GM18861 (cell line): ENCODE measurements at regions not wholly inside any gene's neighbourhood (a gene's known extent, or its start where the extent isn't known, plus 50 kb on each side); places are given as distances from the start of the nearest gene placed in this dataset.
"Not testable (repeated sequence)": the region's sequence is repeated elsewhere in the genome, so short reads cannot be mapped to it uniquely, and the experiment has no call there.

Experiments
- ATAC-seq: cut with Tn5 transposase; IDR thresholded peaks from one replicate; pipeline ENCODE4 v1.9.1; 2021; ENCODE audit not compliant: unreplicated experiment

DNA sequence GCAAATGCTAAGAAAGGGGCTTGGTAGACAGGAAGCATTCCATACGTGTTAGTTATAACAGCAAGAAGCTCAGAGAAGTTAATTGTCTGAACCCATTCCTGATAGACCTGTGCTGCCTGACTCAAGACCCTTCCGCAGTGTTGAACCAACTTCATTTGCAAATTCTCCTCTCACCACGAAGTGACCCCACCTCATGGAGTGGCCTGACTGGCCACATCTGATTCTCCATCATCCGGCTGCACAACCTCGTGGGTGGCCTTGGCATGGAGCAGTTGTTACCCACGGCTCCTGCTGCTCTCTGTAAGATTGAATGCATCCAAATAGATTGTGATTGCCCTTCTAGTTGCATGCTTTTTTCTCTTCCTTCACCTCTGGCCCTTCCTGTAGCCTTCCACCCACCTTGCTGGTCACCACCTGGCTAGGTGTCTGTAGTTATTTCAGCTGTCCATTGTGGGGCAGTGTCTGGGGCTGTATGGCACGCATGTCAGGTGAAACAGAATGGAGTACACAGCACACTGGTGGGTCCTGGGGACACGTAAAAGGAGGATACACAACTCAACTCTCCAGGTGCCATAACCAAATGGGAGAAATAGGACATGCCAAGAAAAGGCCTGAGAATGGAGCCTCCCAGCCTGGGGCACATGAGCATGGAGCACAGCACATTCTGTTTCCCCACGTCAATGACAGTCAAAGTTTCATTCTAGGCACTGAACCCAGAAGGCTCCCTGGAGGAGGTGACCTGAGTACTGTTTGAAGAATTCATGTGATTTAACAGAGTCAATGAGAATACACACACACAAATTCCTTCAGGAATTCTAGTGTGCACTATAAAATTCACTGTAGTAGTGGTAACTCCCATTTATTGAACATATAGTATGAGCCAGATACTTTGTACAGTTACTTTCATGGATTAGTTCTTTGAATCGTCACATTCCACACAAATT is 70.5 kb upstream of the PTCH1 start:
- ATAC-seq = no peak

DNA sequence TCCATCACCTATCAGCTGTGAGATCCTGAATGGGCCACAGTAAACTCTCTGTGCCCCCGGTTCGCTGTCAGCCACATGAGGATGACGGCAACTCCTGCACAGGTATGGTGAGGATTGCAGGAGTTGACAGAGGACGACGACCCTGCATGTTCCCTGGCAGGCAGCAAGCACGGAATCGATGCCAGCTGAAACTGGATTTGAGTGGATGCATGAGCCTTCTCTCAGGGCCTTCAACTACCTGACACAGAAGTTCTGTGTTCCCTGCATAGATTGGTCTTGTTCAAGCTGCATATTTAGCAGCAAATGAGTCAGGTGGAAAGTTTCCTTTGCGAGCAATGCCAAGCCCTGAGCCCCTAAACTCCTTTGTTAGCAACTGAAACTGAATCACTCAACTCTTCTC is 69.6 kb upstream of the PTCH1 start:
- ATAC-seq = no peak

DNA sequence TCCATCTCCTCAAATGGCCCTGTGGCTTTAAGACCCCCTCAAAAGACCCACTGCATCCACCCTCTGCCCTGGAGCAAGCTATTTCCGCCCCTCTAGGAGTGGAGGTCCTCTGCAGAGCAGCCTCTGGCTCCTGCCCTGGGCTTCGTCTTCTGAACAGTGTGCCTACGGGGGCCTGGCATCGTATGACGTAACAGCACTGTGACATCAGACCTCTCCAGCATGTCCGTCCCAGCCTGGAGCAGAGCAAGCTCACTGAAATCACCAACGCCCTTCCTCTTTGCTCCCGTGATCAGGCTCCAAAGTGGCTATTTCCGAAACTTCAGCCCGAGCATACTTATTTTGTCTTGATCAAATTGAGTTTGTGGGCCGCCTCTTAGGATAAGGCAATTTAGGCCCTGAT is 69.1 kb upstream of the PTCH1 start:
- ATAC-seq = no peak

DNA sequence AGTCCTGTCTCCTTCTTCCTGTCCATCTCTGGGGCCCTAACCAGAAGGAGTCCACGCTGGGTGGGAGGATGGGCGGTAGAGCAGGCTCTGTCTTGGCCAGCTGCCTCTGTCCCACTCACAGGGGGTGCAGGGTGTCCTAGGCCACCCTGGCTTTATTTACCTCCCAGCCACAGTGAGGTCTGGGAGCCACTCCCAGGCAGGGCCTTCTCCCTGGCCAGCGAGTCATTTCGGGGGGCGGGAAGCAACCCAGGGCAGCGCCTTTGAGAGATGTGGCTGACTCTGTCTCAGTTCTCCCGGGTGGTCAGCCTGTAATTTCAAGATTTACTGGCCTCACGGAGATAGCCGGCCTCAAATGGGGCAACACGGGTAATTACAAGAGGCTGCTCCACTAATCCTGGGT is 67.4 kb upstream of the PTCH1 start:
- ATAC-seq = no peak

DNA sequence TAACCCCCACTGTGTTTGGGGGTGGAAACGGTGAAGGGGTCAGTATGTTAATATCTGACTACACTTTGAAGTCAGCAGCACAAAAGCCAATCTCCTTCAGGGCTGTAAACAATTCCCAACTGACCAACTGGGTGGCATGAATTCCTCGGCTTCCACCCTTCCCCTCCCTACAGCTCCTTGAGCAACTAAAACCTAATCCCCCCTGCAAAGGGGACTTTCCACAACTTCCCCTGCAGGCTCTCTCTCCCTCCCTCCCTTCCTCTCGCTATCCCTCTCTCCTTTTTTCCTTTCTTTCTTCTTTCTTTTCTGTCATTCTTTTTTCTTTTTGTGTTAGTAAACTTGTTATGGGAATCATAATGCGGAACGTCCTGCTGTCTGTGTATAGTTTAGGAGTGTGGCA is 65.1 kb upstream of the PTCH1 start:
- ATAC-seq = no peak

DNA sequence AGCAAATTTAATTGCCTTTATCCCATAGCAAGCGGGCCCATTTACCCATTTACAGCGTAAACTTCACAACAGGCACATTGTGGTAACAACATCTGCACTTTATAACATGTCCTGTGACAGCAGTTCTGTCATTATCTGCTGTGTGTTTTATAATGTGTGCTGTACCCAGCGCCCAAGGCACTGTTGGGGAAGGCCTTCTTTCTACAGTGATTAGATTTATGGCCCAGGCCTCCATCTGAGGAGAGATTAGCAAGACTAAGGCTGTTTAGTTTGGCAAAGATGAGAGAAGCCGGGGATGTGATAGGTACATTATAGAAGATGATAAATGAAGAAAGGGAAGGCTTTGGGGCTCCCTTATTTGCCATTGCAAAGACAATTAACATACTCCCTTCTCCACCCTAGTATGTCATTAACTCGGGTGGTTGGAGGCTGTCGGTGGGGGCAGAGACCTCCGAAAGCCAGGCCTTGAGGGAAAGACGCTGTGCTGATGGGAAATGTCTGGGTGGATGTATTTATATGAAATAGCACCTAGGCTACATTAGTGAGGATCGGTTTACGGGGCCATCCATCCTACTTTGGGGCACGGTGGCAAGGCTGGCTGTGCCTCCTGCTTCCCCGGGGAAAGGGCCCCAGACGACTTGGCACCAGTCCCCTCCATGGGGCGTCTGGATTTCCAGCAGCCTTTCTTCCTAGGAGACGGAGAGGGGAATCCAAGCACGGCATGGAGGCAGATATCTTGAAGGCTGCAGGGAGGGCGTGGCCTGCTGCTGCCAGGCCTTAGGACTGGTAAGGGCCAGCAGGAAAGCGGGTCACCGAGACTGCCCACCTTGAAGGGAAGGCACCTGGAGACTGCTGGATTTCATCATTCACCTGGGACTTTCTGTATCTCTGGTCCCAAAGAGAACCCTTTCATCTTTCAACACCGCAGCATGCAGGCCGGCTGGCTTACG is 64.3 kb upstream of the PTCH1 start:
- ATAC-seq = no peak

DNA sequence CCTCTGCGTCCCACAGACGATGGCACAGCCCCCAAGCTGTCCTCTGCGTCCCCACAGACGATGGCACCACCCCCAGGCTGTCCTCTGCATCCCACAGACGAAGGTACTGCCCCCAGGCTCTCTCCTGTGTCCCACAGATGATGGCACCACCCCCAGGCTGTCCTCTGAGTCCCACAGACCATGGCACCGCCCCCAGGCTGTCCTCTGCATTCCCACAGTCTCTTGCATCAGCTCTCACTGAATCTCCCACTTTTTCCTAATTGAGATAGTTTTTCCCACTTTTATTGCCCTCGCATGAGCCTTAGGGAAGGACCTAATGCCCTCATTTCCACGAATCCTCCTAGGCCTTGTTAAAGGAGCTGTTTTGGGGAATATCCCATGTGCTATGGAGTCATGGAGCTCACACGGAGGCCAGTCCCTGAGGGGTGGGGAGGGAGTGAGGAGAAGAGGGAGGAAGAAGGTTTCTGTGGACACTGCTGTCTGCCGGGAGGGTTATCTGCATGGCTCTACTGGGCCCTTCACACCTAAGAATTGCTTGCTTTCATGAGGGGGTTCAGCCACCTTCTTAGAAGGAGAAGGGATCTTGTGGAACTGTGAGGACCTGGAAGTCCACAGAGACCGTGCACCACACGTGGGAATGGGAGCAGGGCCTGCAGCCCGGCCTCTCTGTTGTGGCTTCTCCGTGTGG is 58.2 kb upstream of the PTCH1 start:
- no peak for ATAC-seq

DNA sequence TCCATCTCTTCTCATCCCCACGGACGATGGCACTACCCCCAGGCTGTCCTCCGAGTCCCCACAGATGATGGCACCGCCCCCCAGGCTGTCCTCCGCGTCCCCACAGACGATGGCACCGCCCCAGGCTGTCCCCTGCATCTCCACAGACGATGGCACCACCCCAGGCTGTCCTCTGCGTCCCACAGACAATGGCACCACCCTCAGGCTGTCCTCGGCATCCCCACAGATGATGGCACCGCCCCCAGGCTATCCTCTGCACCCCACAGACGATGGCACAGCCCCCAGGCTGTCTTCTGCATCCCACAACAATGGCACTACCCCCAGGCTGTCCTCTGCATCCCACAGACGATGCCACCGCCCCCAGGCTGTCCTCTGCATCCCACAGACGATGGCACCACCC is 57.4 kb upstream of the PTCH1 start:
- no peak for ATAC-seq

DNA sequence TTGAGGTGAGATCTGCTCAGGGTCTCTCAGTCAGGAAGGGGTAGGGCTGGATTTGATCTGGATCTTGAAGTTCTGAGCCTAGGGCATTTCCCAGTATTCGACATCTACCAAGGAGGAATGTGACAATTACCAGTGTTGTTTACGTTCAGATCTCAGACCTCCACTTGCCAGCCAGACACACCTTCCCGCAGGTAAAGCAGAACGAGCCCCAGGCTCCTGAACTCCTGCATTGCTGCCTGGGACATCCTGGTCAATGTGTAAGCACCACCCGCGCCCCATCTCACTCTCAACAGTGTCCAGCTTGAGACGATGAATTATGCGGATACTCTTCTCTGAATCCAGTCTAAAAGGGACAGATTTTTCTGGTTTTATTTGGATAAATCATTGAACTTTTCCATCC is 56.7 kb upstream of the PTCH1 start:
- ATAC-seq = no peak

DNA sequence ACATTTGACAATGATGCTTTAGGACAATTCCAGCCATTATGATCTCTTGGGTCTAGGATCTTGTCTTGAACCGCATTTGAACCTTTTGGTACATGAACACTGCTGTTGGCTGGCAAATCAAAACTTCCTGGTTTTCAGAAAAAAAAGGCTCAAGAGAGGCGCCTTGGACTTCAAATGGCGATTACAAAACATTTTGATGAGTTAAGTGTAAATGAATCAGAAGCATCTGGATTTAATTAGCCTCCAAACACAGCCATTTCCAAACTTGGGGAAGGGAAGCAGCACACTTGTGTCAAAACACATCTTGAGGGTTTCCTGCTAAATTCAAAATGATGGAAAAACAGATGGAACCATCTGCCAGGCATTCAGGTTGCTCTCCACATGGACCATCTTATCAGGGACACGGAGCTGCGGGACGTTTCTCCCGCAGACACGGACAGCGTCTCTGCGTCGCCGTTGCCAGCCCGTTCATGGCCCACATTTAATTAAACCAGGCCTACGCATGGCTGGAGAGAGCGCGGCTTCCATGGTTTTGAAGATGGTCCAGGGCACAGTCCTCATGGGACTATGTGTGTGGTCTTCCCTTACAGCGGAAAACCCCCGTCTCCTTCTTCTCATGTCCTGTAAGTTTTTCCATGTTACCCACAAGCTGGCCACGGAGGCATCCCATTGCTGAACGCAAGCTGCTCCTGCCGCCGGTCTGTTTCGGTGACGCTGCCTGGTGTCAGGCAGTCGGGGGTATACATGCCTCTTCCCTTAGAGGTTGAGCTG is 55.8 kb upstream of the PTCH1 start:
- no peak for ATAC-seq

DNA sequence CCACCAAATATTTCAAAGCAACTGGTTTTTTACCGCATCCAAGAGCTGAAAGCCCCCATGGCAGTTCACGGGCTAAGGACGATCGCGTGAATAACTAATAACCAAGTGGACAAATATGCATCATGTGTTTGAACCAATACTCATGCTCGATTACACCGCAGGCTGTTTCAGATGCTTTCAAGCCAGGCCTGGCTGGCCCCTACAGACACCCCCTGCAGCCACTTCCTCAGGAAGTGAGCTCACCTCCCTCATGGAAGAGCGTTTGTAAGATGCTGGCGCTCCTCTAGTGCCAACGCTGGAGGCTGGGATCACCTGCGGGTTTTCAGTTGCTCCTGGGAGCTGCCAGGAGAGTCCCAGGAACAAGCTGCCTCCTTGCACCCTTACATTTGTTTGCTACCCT is 53.9 kb upstream of the PTCH1 start:
- ATAC-seq = no peak

DNA sequence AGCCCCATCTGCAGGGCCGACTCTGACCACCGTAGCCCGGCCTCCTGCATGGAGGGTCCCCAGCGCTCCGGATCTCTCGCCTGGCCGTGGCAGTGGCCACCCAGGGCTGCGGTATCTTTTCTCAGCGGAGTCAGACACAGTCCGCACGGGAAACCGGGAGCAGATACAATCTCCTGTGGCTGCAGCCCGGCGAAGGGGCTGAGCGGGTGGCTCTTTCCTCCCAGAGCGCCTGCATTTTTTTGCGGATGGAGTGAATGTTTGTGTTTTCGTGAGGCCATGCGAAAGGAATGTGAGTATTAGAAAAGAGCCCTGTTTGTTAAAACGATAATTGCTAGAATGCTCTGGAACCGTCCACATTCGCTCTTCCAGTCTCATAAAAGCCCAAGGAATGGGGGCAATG is 53.4 kb upstream of the PTCH1 start:
- no peak for ATAC-seq

DNA sequence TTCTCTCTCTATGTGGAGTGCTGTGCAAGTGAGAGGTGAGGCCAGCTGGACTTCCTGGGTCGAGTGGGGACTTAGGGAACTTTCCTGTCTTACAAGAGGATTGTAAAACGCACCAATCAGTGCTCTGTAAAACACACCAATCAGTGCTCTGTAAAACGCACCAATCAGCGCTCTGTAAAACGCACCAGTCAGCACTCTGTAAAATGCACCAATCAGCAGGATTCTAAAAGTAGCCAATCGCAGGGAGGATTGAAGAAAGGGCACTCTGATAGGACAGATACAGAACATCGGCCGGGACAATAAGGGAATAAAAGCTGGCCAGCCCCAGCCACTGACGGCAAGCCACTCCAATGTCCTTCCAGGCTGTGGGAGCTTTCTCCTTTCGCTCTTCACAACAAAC is 52.0 kb upstream of the PTCH1 start:
- not testable (repeated sequence) for ATAC-seq
